ENCODE measurements at regions not wholly inside any gene's neighbourhood (a gene's known extent, or its start where the extent isn't known, plus 50 kb on each side); places are given as distances from the start of the nearest gene placed in this dataset.

DNA sequence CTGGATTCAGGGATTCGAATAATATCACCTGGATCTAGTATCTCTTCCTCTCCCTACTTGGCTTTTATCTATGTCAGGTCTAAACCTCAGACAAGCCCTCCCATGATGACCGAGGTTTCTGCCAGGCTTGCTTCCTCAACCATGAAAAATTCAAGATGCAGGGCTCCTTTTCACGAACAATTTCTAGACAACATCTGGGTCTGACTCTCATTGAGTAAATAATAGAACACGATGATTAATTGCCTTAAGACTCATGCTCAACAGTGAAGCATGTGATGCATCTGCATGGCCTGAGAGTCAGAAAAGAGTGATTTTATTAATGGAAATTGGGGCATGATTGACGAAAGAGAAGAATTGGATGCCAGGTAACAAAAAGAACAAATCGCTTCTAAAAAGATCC lies 277.2 kb upstream of the ZNF608 start:
- ATAC-seq: peak; percentile 50 to 61; a peak in 4 of 6 replicates
- Histone ChIP-seq H3K9me3 (no peaks in the 10 kb centered on the region; the same call in 2 of the 3 replicates), H3K4me1 (0 out of 3 replicates have a peak, but pooled peaks cover 3% of the 10 kb centered on the region), H3K4me2 (0 out of 3 replicates have a peak overlapping the region, but pooled peaks have one; percentile 13), H3K4me3 (no peak overlapping the region), H3K27ac (no peak overlapping the region)
- POLR2A ChIA-PET: no interaction called here
- TF ChIP-seq, protein P1, sequence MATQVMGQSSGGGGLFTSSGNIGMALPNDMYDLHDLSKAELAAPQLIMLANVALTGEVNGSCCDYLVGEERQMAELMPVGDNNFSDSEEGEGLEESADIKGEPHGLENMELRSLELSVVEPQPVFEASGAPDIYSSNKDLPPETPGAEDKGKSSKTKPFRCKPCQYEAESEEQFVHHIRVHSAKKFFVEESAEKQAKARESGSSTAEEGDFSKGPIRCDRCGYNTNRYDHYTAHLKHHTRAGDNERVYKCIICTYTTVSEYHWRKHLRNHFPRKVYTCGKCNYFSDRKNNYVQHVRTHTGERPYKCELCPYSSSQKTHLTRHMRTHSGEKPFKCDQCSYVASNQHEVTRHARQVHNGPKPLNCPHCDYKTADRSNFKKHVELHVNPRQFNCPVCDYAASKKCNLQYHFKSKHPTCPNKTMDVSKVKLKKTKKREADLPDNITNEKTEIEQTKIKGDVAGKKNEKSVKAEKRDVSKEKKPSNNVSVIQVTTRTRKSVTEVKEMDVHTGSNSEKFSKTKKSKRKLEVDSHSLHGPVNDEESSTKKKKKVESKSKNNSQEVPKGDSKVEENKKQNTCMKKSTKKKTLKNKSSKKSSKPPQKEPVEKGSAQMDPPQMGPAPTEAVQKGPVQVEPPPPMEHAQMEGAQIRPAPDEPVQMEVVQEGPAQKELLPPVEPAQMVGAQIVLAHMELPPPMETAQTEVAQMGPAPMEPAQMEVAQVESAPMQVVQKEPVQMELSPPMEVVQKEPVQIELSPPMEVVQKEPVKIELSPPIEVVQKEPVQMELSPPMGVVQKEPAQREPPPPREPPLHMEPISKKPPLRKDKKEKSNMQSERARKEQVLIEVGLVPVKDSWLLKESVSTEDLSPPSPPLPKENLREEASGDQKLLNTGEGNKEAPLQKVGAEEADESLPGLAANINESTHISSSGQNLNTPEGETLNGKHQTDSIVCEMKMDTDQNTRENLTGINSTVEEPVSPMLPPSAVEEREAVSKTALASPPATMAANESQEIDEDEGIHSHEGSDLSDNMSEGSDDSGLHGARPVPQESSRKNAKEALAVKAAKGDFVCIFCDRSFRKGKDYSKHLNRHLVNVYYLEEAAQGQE (IDR thresholded peaks at IDR 0.05): no peak
- no peak for TF ChIP-seq EHF (CRISPR knock-in tag; IDR thresholded peaks at IDR 0.05)
- no peak for TF ChIP-seq CBX8 (IDR thresholded peaks at IDR 0.05)
- TF ChIP-seq FOSL2 (IDR thresholded peaks at IDR 0.05): no peak
- peak; percentile 47; the same call in 1 of the 2 replicates for TF ChIP-seq FOSL2 (CRISPR knock-in tag; IDR thresholded peaks at IDR 0.05)
- no peak for TF ChIP-seq BHLHE40 (IDR thresholded peaks at IDR 0.05; ENCODE audit: low read depth, low read length)
- no peak for TF ChIP-seq HOXB13 (CRISPR knock-in tag; IDR thresholded peaks at IDR 0.05; ENCODE audit: low read depth)
- no peak for TF ChIP-seq JUN (IDR thresholded peaks at IDR 0.05)
- FAIRE-seq: no peak
- CTCF ChIA-PET: no interaction called here
- 28% methylated on average over 6 of the region's 6 CpGs for WGBS (ENCODE audit: missing lambda C conversion rate)
- DNase-seq (ENCODE audit: low read depth in 1 of 2, low spot score in 1 of 2): peak in 1 of 2 experiments; percentile 25

DNA sequence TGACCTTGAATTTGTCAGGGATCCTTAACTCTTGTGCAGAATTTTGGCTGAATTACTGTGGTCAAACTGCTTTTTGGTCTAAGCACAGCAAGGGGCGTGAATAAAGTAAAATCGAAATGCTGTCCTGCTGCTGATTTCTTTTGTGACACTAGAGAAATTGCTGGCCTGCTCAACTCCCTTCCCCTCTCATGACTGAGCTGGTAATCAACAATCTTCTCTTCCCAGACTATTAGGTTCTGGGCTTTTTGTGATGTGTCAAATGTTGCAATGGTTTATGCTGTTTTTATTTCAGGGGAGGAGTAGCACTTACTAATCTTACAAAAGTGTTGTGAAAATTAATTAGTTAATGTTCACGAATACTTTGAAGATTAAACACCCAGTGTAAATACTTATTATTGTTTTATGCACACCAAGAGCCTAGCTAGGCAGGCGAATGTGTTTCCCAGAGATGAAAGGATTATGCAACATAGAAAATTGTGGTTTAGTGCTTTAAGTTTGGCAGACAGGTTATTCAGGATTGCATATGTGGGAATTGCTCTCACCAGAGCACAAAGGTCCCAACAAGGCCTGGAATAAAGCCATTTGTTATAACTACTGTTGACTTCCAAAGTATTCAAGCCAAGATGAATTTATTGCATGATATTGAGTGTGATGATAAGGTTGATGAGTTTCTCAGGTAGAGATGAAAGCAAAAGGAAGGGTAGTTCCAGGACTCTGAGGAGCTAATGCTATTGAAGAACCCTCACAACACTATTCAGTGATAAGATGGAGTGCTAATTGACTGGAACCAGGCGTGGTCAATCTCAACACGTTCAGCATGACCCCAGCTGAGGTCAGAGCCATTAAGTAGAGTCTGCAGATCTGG lies 280.7 kb upstream of the ZNF608 start:
- ChIA-PET POLR2A (no interaction called here), CTCF (no interaction called here)
- Histone ChIP-seq H3K9me3 (no peaks in the 10 kb centered on the region; the same call in 2 of the 3 replicates), H3K4me3 (no peak overlapping the region), H3K4me2 (no peak overlapping the region), H3K4me1 (0 out of 3 replicates have a peak, but pooled peaks cover 3% of the 10 kb centered on the region), H3K27ac (no peak overlapping the region)
- no peak for DNase-seq (ENCODE audit: low read depth in 1 of 2, low spot score in 1 of 2)
- TF ChIP-seq RAD21 (conservative IDR thresholded peaks at IDR 0.05 in 1 of 2, IDR thresholded peaks at IDR 0.05 in 1 of 2) (no peak), EP300 (IDR thresholded peaks at IDR 0.05) (no peak), EHMT2 (IDR thresholded peaks at IDR 0.05; ENCODE audit: low read depth) (no peak), POLR2AphosphoS2 (conservative IDR thresholded peaks at IDR 0.05; ENCODE audit: low read length) (no peak), RCOR1 (IDR thresholded peaks at IDR 0.05; ENCODE audit: low read depth, low read length) (no peak), BHLHE40 (IDR thresholded peaks at IDR 0.05; ENCODE audit: low read depth, low read length) (no peak), JUNB (IDR thresholded peaks at IDR 0.05) (no peak), PHF8 (IDR thresholded peaks at IDR 0.05; ENCODE audit: borderline replicate concordance, low read depth) (no peak), EHF (CRISPR knock-in tag; IDR thresholded peaks at IDR 0.05) (no peak), HOXA7 (CRISPR knock-in tag; IDR thresholded peaks at IDR 0.05) (no peak), ZFP36 (IDR thresholded peaks at IDR 0.05; ENCODE audit: borderline replicate concordance, partially characterized antibody) (no peak)
- 58% methylated on average over 6 of the region's 6 CpGs for WGBS (ENCODE audit: missing lambda C conversion rate)
- ATAC-seq: no peak
- no peak for FAIRE-seq

DNA sequence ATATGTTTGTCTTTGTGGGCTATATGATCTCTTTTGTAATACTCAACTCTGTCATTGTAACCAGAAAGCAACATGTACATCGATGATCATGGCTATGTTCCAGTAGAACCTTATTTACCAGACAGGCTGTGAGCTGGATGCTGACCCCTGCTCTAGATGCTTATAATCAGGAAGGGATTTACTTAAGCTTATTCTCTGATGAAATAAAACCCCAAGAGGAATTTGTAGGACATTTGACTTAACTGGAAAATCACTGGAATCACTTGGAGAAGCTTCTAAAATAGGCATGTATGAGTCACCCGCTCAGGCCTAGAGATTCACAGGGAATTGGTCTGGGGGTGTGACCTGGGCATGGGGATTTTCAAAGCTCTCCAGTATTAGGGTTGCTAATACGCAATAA lies 285.8 kb upstream of the ZNF608 start:
- no peaks in the 10 kb centered on the region for H3K4me1 ChIP-seq
- no peak for DNase-seq (ENCODE audit: low read depth in 1 of 2, low spot score in 1 of 2)
- FAIRE-seq: no peak

More for the DNA sequence above, 285.8 kb upstream of the ZNF608 start:
- Histone ChIP-seq H3K4me2 (no peak overlapping the region), H3K27ac (no peak overlapping the region), H3K4me3 (no peak overlapping the region), H3K9me3 (no peaks in the 10 kb centered on the region)
- TF ChIP-seq FOSL2 (IDR thresholded peaks at IDR 0.05) (no peak), FOSL2 (CRISPR knock-in tag; IDR thresholded peaks at IDR 0.05) (peak; percentile 20; the same call in 1 of the 2 replicates), NFE2L2 (conservative IDR thresholded peaks at IDR 0.05; ENCODE audit: low read length) (no peak)
- TF ChIP-seq, protein P2, sequence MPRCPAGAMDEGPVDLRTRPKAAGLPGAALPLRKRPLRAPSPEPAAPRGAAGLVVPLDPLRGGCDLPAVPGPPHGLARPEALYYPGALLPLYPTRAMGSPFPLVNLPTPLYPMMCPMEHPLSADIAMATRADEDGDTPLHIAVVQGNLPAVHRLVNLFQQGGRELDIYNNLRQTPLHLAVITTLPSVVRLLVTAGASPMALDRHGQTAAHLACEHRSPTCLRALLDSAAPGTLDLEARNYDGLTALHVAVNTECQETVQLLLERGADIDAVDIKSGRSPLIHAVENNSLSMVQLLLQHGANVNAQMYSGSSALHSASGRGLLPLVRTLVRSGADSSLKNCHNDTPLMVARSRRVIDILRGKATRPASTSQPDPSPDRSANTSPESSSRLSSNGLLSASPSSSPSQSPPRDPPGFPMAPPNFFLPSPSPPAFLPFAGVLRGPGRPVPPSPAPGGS (IDR thresholded peaks at IDR 0.05): no peak
- POLR2A ChIA-PET: no interaction called here
- no peak for ATAC-seq
- CTCF ChIA-PET: no interaction called here
- WGBS (ENCODE audit: missing lambda C conversion rate): 79% methylated on average over 3 of the region's 3 CpGs
